ENCODE measurements at regions not wholly inside any gene's neighbourhood (a gene's known extent, or its start where the extent isn't known, plus 50 kb on each side); places are given as distances from the start of the nearest gene placed in this dataset.

DNA sequence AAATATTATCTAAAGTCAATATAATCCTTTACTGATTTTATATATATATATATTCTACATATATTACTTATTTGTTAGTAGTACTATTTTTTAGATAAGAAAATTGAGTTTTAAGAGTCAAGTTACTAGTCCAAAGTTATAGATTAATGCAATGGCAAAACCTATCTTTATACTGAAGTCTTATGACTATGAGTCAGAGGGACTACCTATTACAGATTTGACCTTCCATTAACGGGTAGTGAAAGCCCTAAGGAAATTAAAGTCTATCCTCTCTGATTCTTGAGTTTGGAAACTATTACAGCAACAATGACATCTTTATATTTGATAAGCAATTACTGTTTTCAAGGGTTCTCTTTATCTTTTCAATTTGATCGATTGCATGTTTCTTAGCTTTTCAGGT, 315.8 kb downstream of the CASP12 start:
- H3K4me1 ChIP-seq (ENCODE audit: insufficient read depth, low read length), result no peaks in the 10 kb centered on the region
- no peaks in the 10 kb centered on the region for H3K9me3 ChIP-seq (ENCODE audit: low read length)

DNA sequence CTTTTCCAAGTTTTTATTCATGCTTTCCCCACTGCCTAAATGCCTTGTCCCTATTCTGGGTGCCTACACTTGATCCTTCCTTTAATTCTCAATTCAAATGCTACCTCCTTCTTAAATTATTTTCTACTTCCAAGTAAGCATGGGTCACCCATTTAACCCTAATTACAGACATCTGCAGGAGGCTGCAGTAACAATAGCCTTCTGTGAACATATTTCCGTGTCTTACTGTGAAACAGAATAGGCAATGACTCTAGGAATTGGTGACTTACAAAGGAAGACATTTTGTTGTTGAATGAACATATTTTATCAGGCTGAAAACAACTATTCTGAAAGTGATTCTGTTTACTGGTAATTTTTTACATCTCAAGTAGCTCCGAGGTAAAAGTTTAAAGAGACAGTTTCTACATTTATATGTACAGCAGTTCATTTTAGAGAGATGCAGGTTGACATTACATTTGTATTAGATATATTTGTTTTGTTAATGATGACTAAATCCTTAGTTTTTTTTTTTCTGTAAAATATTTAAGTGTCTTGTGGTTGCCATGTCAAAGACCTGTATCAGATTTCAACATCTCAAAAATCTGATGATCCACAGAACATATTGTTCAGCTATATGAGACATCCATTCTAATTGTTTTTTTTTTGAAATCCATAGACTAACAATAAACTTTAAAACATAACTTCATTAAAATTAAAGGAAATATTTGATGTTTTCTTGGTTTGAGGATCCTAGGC, 316.8 kb downstream of the CASP12 start:
- H3K4me3 ChIP-seq (ENCODE audit: low read depth in 1 of 2, low read length in 2 of 2), result no peak overlapping the region
- H3K27ac ChIP-seq (ENCODE audit: low read depth, low read length), result no peak overlapping the region
- no peaks in the 10 kb centered on the region for H3K9me3 ChIP-seq (ENCODE audit: low read length)

More for the DNA sequence above, 315.8 kb downstream of the CASP12 start:
- no peaks in the 10 kb centered on the region for H3K27me3 ChIP-seq (ENCODE audit: control insufficient read depth in 1 of 2, insufficient read depth in 2 of 2, low read length in 2 of 2)
- H3K9ac ChIP-seq (ENCODE audit: low read length), result no peak overlapping the region
- H3K36me3 ChIP-seq (ENCODE audit: insufficient read depth, low read length), result no peaks in the 10 kb centered on the region
- no peak overlapping the region for H3K27ac ChIP-seq (ENCODE audit: low read depth, low read length)
- no peak overlapping the region for H3K4me3 ChIP-seq (ENCODE audit: low read depth in 1 of 2, low read length in 2 of 2)

DNA sequence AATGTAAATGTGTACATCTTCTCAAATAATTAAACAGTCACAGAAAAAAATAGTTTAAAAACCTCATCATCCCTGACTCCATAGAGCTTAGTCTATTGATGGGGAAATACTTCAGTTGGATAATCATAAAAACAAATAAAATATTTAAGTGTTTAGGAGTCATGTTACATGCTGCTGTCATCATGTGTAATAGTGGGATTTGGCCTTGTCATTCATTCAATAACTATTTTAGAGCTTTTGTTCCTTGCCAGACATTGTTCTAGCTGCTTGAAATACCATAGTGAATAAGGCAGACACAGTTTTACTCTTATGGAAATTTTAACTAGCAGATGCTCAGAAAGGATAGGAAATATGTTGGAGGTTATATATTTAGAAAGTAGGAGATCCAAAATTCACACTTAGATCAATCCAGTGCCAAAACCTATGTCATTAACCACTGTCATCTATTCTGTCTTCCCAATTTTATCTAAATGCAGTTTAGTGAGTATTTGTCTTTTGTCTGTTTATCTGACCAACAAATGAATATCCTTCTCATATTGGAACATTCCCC, 324.7 kb downstream of the CASP12 start:
- Histone ChIP-seq H3K4me3 (ENCODE audit: low read depth in 1 of 2, low read length in 2 of 2) (no peak overlapping the region), H3K4me1 (ENCODE audit: insufficient read depth, low read length) (no peaks in the 10 kb centered on the region), H3K27me3 (ENCODE audit: control insufficient read depth in 1 of 2, insufficient read depth in 2 of 2, low read length in 2 of 2) (no peaks in the 10 kb centered on the region), H3K9me3 (ENCODE audit: low read length) (no peaks in the 10 kb centered on the region), H3K36me3 (ENCODE audit: insufficient read depth, low read length) (no peaks in the 10 kb centered on the region), H3K27ac (ENCODE audit: low read depth, low read length) (no peak overlapping the region), H3K9ac (ENCODE audit: low read length) (no peak overlapping the region)

More for the DNA sequence above, 316.8 kb downstream of the CASP12 start:
- no peaks in the 10 kb centered on the region for H3K4me1 ChIP-seq (ENCODE audit: insufficient read depth, low read length)
- no peak overlapping the region for H3K9ac ChIP-seq (ENCODE audit: low read length)
- no peaks in the 10 kb centered on the region for H3K27me3 ChIP-seq (ENCODE audit: control insufficient read depth in 1 of 2, insufficient read depth in 2 of 2, low read length in 2 of 2)
- H3K36me3 ChIP-seq (ENCODE audit: insufficient read depth, low read length), result no peaks in the 10 kb centered on the region

DNA sequence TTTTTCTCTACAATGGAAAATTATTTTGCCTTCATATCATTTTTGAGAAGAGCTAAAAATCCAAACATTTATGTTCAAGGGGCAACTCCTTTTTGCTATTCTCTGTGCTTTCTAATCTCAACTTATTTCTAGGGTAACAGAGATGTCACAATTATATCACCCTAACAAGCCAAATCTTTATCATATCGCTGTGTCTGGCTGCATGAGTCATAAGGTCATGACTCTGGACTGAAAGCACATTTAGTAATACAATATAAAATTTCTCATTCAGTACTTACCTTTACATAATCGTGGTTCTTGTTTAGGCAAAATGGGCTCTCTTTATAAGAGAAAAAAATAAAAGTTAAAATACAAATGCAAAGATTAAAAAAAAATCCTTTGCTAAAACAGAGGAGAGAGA, 326.0 kb downstream of the CASP12 start:
- H3K9ac ChIP-seq (ENCODE audit: low read length), result no peak overlapping the region
- no peak overlapping the region for H3K27ac ChIP-seq (ENCODE audit: low read depth, low read length)
- no peaks in the 10 kb centered on the region for H3K36me3 ChIP-seq (ENCODE audit: insufficient read depth, low read length)
- H3K27me3 ChIP-seq (ENCODE audit: control insufficient read depth in 1 of 2, insufficient read depth in 2 of 2, low read length in 2 of 2), result no peaks in the 10 kb centered on the region
- no peaks in the 10 kb centered on the region for H3K9me3 ChIP-seq (ENCODE audit: low read length)
- no peaks in the 10 kb centered on the region for H3K4me1 ChIP-seq (ENCODE audit: insufficient read depth, low read length)
- H3K4me3 ChIP-seq (ENCODE audit: low read depth in 1 of 2, low read length in 2 of 2), result no peak overlapping the region

DNA sequence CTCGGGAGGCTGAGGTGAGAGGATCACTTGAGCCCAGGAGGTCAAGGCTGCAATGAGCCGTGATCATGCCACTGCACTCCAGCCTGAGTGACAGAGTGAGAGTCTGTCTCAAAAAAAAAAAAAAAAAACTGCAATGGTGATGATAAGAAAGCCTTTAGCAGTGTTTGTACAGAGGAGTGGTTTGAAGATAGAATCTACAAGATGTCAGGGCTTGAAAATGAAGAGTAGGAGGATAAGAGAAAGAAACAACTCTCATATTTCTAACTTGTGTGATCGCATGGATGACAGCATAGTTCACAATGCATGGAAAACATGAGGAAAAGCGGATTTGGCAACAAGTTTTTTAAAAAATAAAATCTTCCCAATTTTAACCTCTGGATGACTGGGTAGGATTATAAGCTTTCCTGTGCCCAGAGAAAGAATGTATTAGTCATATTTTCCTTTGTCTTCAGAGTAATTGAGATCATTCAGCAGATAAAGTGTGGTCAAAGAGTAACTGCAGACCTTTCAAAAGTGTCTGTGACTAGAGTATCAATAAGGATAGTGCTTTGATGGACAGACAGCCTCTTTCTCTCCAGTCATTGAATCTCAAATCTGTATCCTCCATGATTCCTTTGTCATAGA, 328.1 kb downstream of the CASP12 start:
- Histone ChIP-seq H3K36me3 (ENCODE audit: insufficient read depth, low read length) (no peaks in the 10 kb centered on the region), H3K27ac (ENCODE audit: low read depth, low read length) (no peak overlapping the region), H3K4me1 (ENCODE audit: insufficient read depth, low read length) (no peaks in the 10 kb centered on the region), H3K9me3 (ENCODE audit: low read length) (no peaks in the 10 kb centered on the region), H3K9ac (ENCODE audit: low read length) (no peak overlapping the region), H3K4me3 (ENCODE audit: low read depth in 1 of 2, low read length in 2 of 2) (no peak overlapping the region), H3K27me3 (ENCODE audit: control insufficient read depth in 1 of 2, insufficient read depth in 2 of 2, low read length in 2 of 2) (no peaks in the 10 kb centered on the region)

DNA sequence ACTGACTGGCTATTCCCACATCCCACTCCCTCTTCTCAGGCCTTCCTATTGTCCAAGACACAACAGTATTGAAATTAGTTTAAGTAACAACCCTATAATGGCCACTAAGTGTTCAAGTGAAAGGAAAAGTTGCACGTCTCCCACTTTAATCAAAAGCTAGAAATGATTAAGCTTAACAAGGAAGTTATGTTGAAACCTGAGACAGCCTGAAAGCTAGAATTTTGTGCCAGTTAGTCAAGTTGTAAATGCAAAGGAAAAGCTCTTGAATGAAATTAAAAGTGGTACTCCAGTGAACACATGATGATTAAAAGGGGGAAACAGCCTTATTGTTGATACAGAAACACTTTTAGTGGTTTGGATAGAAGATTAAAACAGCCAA, 332.7 kb downstream of the CASP12 start:
- Histone ChIP-seq H3K4me1 (ENCODE audit: insufficient read depth, low read length) (no peaks in the 10 kb centered on the region), H3K9me3 (ENCODE audit: low read length) (no peaks in the 10 kb centered on the region), H3K36me3 (ENCODE audit: insufficient read depth, low read length) (no peaks in the 10 kb centered on the region), H3K9ac (ENCODE audit: low read length) (no peak overlapping the region), H3K27me3 (ENCODE audit: control insufficient read depth in 1 of 2, insufficient read depth in 2 of 2, low read length in 2 of 2) (no peaks in the 10 kb centered on the region), H3K4me3 (ENCODE audit: low read depth in 1 of 2, low read length in 2 of 2) (no peak overlapping the region), H3K27ac (ENCODE audit: low read depth, low read length) (no peak overlapping the region)

DNA sequence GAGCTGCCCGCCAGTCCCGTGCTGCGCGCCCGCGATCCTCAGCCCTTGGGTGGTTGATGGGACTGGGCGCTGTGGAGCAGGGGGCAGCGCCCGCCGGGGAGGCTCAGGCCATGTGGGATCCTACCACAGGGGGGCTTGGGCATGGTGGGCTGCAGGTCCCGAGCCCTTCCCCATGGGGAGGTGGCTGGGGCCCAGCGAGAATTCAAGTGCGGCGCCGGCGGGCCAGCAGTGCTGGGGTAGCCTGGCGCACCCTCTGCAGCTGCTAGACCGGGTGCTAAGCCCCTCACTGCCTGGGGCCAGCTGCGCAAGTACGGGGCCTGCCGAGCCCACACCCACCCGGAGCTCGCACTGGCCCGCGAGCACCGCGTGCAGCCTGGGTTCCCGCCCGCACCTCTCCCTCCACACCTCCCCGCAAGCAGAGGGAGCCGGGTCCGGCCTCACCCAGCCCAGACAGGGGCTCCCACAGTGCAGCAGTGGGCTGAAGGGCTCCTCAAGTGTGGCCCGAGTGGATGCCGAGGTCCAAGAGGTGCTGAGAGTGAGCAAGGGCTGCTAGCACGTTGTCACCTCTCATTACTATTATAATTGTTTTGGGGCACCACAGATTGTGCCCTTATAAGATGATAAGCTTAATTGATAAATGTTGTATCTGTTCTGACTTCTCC, 333.2 kb downstream of the CASP12 start:
- no peak overlapping the region for H3K27ac ChIP-seq (ENCODE audit: low read depth, low read length)
- H3K4me3 ChIP-seq (ENCODE audit: low read depth in 1 of 2, low read length in 2 of 2), result no peak overlapping the region
- H3K4me1 ChIP-seq (ENCODE audit: insufficient read depth, low read length), result no peaks in the 10 kb centered on the region
- no peaks in the 10 kb centered on the region for H3K27me3 ChIP-seq (ENCODE audit: control insufficient read depth in 1 of 2, insufficient read depth in 2 of 2, low read length in 2 of 2)
- no peaks in the 10 kb centered on the region for H3K36me3 ChIP-seq (ENCODE audit: insufficient read depth, low read length)
- H3K9ac ChIP-seq (ENCODE audit: low read length), result no peak overlapping the region
- no peaks in the 10 kb centered on the region for H3K9me3 ChIP-seq (ENCODE audit: low read length)

DNA sequence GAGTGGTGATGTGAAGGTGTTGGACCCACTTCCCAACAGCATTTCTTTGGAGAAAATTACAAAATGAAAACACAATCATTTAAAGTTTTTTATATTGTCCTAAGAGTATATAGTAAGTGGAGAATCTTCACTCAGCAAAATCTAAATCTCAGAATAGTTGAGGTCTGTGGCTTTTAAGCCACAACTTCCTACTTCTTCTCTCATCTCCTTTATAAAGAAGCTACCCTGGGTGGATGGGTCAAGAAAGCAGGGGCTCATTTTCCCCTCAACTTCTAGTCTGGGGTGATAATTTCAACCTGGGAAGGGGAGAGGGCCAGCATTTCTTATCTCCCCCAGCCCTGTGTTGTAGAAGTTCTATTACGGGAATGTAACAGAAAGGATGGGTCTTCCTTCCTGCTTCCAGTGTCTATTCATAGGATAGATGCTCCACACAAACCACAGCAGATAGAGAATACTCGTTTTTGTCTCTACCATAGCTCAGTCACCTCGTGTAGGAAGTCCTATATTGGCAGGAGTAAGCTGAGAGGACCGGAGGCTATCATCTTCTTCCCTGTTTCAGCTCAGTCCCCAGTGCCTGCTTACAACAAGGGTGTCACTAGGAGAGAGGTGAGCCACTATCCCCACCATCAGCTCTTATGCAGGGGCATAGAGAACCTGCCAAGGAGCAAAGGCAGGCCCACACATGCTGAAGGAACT, 341.5 kb downstream of the CASP12 start:
- H3K4me3 ChIP-seq (ENCODE audit: low read depth in 1 of 2, low read length in 2 of 2), result no peak overlapping the region
- no peaks in the 10 kb centered on the region for H3K4me1 ChIP-seq (ENCODE audit: insufficient read depth, low read length)
- H3K36me3 ChIP-seq (ENCODE audit: insufficient read depth, low read length), result no peaks in the 10 kb centered on the region
- H3K9ac ChIP-seq (ENCODE audit: low read length), result no peak overlapping the region
- no peaks in the 10 kb centered on the region for H3K27me3 ChIP-seq (ENCODE audit: control insufficient read depth in 1 of 2, insufficient read depth in 2 of 2, low read length in 2 of 2)
- no peak overlapping the region for H3K27ac ChIP-seq (ENCODE audit: low read depth, low read length)
- H3K9me3 ChIP-seq (ENCODE audit: low read length), result no peaks in the 10 kb centered on the region

DNA sequence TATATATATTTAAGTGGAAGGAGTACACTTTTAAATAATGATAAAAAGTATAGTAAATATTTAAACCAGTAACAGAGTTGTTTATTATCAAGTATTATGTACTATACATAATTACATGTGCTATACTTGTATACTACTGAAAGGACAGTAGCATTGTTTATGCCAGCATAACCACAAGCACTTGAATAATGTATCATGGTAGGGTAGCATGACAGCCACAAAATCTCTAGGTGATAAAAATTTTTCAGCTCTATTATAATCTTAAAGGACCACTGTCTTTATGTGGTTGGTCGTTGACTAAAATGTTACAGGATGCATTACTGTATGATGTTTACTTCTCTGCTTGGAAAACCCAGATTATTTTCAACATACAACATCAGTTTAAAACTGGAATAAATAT, 349.2 kb downstream of the CASP12 start:
- H3K9ac ChIP-seq (ENCODE audit: low read length), result no peak overlapping the region
- no peaks in the 10 kb centered on the region for H3K9me3 ChIP-seq (ENCODE audit: low read length)
- H3K4me1 ChIP-seq (ENCODE audit: insufficient read depth, low read length), result no peaks in the 10 kb centered on the region
- no peaks in the 10 kb centered on the region for H3K36me3 ChIP-seq (ENCODE audit: insufficient read depth, low read length)
- H3K27ac ChIP-seq (ENCODE audit: low read depth, low read length), result no peak overlapping the region
- H3K4me3 ChIP-seq (ENCODE audit: low read depth in 1 of 2, low read length in 2 of 2), result no peak overlapping the region
- H3K27me3 ChIP-seq (ENCODE audit: control insufficient read depth in 1 of 2, insufficient read depth in 2 of 2, low read length in 2 of 2), result no peaks in the 10 kb centered on the region

DNA sequence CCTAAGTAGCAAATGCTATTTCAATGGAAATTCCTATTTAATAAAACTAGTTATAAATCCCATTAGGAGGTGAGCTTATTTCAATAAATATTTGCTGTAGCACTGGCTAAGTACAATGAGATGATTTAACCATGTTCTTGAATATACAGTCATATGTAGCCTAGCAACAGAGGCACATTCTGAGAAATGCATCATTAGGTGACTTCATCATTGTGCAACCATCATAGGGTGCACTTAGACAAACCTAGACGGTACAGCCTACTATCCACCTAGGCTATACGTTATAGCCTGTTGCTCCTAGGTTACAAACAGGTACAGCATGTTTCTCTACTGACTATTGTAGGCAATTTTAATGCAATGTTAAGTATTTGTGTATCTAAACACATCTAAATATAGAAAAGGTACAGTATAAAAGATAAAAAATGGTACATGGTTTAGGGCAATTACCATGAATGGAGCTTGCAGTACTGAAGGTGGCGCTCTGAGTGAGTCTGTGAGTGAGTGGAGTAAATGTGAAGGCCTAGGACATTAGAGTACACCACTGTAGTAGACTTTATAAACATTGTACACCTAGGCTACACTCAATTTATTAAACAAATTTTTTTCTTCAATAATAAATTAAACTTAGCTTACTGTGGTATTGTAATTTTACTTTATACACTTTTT, 350.1 kb downstream of the CASP12 start:
- Histone ChIP-seq H3K4me1 (ENCODE audit: insufficient read depth, low read length) (no peaks in the 10 kb centered on the region), H3K4me3 (ENCODE audit: low read depth in 1 of 2, low read length in 2 of 2) (no peak overlapping the region), H3K36me3 (ENCODE audit: insufficient read depth, low read length) (no peaks in the 10 kb centered on the region), H3K27ac (ENCODE audit: low read depth, low read length) (no peak overlapping the region), H3K9me3 (ENCODE audit: low read length) (no peaks in the 10 kb centered on the region), H3K27me3 (ENCODE audit: control insufficient read depth in 1 of 2, insufficient read depth in 2 of 2, low read length in 2 of 2) (no peaks in the 10 kb centered on the region), H3K9ac (ENCODE audit: low read length) (no peak overlapping the region)

DNA sequence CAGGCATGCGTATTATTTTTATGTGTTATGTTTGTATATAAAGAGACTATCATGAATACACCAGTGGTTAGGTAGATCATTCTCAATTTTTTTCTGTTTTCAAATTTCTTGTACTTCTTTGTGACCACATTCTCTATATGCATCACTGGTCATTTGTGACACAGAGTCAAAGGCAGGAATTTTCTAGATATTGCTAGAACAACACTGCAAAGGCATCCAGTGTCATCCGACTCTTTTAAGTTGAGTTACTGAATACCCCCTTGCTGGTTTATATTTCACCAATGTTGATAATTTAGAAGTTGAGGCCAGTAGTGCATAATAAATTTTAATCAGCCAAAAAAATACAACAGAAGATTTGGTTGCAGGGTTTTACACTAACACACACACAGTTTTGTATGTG, 351.8 kb downstream of the CASP12 start:
- no peak overlapping the region for H3K4me3 ChIP-seq (ENCODE audit: low read depth in 1 of 2, low read length in 2 of 2)
- no peaks in the 10 kb centered on the region for H3K9me3 ChIP-seq (ENCODE audit: low read length)
- H3K4me1 ChIP-seq (ENCODE audit: insufficient read depth, low read length), result no peaks in the 10 kb centered on the region
- H3K9ac ChIP-seq (ENCODE audit: low read length), result no peak overlapping the region
- H3K27ac ChIP-seq (ENCODE audit: low read depth, low read length), result no peak overlapping the region
- no peaks in the 10 kb centered on the region for H3K36me3 ChIP-seq (ENCODE audit: insufficient read depth, low read length)
- H3K27me3 ChIP-seq (ENCODE audit: control insufficient read depth in 1 of 2, insufficient read depth in 2 of 2, low read length in 2 of 2), result no peaks in the 10 kb centered on the region

All from muscle layer of colon (tissue), 2 donors.